KMS-11 (cell line): ENCODE measurements at regions not wholly inside any gene's neighbourhood (a gene's known extent, or its start where the extent isn't known, plus 50 kb on each side); places are given as distances from the start of the nearest gene placed in this dataset.

Experiments
- H2AFZ ChIP-seq: fragments of 200-600 bp; sonication (generic); 2 replicates; pipeline ENCODE4 v1.6.1; 2016; ENCODE audit warnings: antibody characterized with exemption, mixed run types, low read depth
- H3K27ac ChIP-seq: fragments of 200-600 bp; sonication (generic); 2 replicates; pipeline ENCODE4 v1.6.1; 2016; ENCODE audit warnings: mild to moderate bottlenecking, mixed run types
- H3K27me3 ChIP-seq: fragments of 200-600 bp; sonication (generic); 2 replicates; pipeline ENCODE4 v1.6.1; 2017; ENCODE audit warnings: mild to moderate bottlenecking, low read depth, mixed run types, moderate library complexity; ENCODE audit not compliant: insufficient read depth
- H3K36me3 ChIP-seq: fragments of 200-600 bp; sonication (generic); 2 replicates; pipeline ENCODE4 v1.6.1; 2017; ENCODE audit warnings: mild to moderate bottlenecking, mixed run types; ENCODE audit not compliant: insufficient read depth
- H3K4me1 ChIP-seq: fragments of 200-600 bp; sonication (generic); 2 replicates; pipeline ENCODE4 v1.6.1; 2016; ENCODE audit warnings: mild to moderate bottlenecking, low read depth, mixed run types; ENCODE audit not compliant: poor library complexity, severe bottlenecking
- H3K4me2 ChIP-seq: fragments of 200-600 bp; sonication (generic); 2 replicates; pipeline ENCODE4 v1.7.0; 2016; ENCODE audit warnings: mild to moderate bottlenecking, mixed run types
- H3K4me3 ChIP-seq: fragments of 200-600 bp; sonication (generic); IDR thresholded peaks from 2 replicates; pipeline ENCODE4 v1.6.1; 2017; ENCODE audit warnings: low read depth, low read length, mixed read lengths; ENCODE audit not compliant: insufficient read depth
- H3K79me2 ChIP-seq: fragments of 200-600 bp; sonication (generic); 2 replicates; pipeline ENCODE4 v1.6.1; 2016; ENCODE audit warnings: low read depth, mixed run types; ENCODE audit not compliant: insufficient read depth
- H3K9ac ChIP-seq: fragments of 200-600 bp; sonication (generic); 2 replicates; pipeline ENCODE4 v1.6.1; 2016; ENCODE audit warnings: mild to moderate bottlenecking, mixed run types
- H4K20me1 ChIP-seq: fragments of 200-600 bp; sonication (generic); 2 replicates; pipeline ENCODE4 v1.6.1; 2016; ENCODE audit warnings: mild to moderate bottlenecking, mixed run types; ENCODE audit not compliant: insufficient read depth
- TF ChIP-seq, protein P1 (sequence below): fragments of 200-600 bp; sonication (generic); conservative IDR thresholded peaks from 2 replicates; pipeline ENCODE4 v1.6.1; 2017; ENCODE audit warnings: low read depth, mild to moderate bottlenecking, antibody characterized with exemption, low read length, moderate library complexity, mixed read lengths

- TF ChIP-seq, protein P1, sequence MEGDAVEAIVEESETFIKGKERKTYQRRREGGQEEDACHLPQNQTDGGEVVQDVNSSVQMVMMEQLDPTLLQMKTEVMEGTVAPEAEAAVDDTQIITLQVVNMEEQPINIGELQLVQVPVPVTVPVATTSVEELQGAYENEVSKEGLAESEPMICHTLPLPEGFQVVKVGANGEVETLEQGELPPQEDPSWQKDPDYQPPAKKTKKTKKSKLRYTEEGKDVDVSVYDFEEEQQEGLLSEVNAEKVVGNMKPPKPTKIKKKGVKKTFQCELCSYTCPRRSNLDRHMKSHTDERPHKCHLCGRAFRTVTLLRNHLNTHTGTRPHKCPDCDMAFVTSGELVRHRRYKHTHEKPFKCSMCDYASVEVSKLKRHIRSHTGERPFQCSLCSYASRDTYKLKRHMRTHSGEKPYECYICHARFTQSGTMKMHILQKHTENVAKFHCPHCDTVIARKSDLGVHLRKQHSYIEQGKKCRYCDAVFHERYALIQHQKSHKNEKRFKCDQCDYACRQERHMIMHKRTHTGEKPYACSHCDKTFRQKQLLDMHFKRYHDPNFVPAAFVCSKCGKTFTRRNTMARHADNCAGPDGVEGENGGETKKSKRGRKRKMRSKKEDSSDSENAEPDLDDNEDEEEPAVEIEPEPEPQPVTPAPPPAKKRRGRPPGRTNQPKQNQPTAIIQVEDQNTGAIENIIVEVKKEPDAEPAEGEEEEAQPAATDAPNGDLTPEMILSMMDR = no peak
- no peaks in the 10 kb centered on the region for H4K20me1 ChIP-seq
- H3K4me1 ChIP-seq = no peaks in the 10 kb centered on the region
- H3K4me2 ChIP-seq = no peak overlapping the region
- no peak overlapping the region for H3K9ac ChIP-seq
- H3K27me3 ChIP-seq = no peaks in the 10 kb centered on the region
- no peak overlapping the region for H3K27ac ChIP-seq
- no peaks in the 10 kb centered on the region for H3K79me2 ChIP-seq
- H3K36me3 ChIP-seq = no peaks in the 10 kb centered on the region
- H3K4me3 ChIP-seq = no peak overlapping the region
- no peak overlapping the region for H2AFZ ChIP-seq
These were observed 55.6 kb upstream of the ASTN2 start for GRCh38 chr9:117470455-117470854.

GRCh38 chr9:117466111-117466510 lies 51.3 kb upstream of the ASTN2 start:
- no peaks in the 10 kb centered on the region for H3K36me3 ChIP-seq
- no peak overlapping the region for H3K27ac ChIP-seq
- H3K4me2 ChIP-seq = no peak overlapping the region
- no peaks in the 10 kb centered on the region for H3K27me3 ChIP-seq
- H4K20me1 ChIP-seq = no peaks in the 10 kb centered on the region
- H3K79me2 ChIP-seq = no peaks in the 10 kb centered on the region
- no peaks in the 10 kb centered on the region for H3K4me1 ChIP-seq
- H2AFZ ChIP-seq = no peak overlapping the region
- H3K9ac ChIP-seq = no peak overlapping the region
- TF ChIP-seq, protein P1 = no peak
- H3K4me3 ChIP-seq = no peak overlapping the region

DNA sequence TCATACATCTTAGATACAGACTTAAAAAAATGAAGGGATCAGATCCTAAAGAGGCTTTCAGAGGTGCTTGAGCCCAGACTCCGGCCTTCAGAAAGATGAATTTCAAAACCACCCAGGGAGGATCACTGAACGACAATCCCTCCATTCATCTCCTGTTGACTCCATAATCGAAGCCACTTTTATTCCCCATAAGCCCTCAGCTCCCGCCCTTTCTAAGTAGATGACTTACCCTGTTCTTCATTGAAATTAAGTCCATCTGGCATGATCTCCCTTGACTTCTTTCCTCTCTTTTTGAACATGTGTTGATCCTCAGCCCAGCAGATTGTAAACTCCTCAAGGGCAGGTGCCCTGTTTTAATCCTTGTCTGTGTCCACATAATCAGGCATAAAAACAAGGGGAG lies 50.8 kb upstream of the ASTN2 start:
- Histone ChIP-seq H3K79me2 (no peaks in the 10 kb centered on the region), H3K4me2 (no peak overlapping the region), H3K36me3 (no peaks in the 10 kb centered on the region), H3K4me1 (no peaks in the 10 kb centered on the region), H4K20me1 (no peaks in the 10 kb centered on the region), H2AFZ (no peak overlapping the region), H3K9ac (no peak overlapping the region), H3K4me3 (no peak overlapping the region), H3K27me3 (no peaks in the 10 kb centered on the region), H3K27ac (no peak overlapping the region)
- TF ChIP-seq, protein P1 = no peak

DNA sequence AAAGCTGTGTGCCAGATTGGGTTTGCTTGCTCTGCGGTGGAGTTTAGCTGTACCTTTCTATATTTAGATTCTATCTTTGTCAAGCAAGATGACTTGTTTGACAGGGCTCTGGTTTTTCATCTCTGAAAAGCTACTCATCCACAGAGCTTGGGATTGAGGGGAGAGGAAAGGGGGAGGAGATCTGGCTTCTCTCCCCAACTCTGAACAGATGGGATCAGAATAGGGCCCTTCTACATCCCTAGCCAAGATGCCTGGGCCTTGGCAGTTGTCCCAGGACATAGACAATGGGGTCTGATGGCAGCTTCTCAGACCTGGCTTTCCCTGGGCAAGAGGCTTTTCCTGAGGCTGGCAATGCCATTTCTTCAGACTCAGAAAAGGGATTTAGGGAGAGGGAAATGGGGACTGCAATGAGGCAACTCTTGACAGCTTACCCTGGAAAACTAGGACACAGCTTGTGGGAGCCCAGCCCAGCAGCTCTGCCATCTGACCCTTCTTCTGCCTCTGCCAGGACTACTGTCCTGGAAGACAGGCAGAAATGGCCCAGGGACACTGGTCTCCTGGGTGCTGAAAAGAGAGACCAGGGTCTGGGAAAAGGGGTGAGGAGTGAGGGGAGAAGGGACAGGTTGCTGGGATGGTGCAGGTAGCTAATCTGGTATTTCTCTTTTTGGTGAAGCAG lies 50.2 kb upstream of the ASTN2 start:
- no peaks in the 10 kb centered on the region for H4K20me1 ChIP-seq
- no peak overlapping the region for H2AFZ ChIP-seq
- H3K9ac ChIP-seq = no peak overlapping the region
- H3K27ac ChIP-seq = no peak overlapping the region
- no peaks in the 10 kb centered on the region for H3K36me3 ChIP-seq
- H3K4me1 ChIP-seq = no peaks in the 10 kb centered on the region
- no peaks in the 10 kb centered on the region for H3K79me2 ChIP-seq
- H3K4me2 ChIP-seq = no peak overlapping the region
- H3K4me3 ChIP-seq = no peak overlapping the region
- TF ChIP-seq, protein P1 = no peak
- no peaks in the 10 kb centered on the region for H3K27me3 ChIP-seq
